NCI-H2107 treated with DMSO at 0.1 percent for 48 hours (cell line): ENCODE measurements at regions not wholly inside any gene's neighbourhood (a gene's known extent, or its start where the extent isn't known, plus 50 kb on each side); places are given as distances from the start of the nearest gene placed in this dataset.
"Not testable (repeated sequence)": the region's sequence is repeated elsewhere in the genome, so short reads cannot be mapped to it uniquely, and the experiment has no call there.

Experiments
- DNase-seq: peaks from one replicate; lab custom pipeline; 2025; ENCODE audit not compliant: unreplicated experiment; lab: John Stamatoyannopoulos, UW

DNA sequence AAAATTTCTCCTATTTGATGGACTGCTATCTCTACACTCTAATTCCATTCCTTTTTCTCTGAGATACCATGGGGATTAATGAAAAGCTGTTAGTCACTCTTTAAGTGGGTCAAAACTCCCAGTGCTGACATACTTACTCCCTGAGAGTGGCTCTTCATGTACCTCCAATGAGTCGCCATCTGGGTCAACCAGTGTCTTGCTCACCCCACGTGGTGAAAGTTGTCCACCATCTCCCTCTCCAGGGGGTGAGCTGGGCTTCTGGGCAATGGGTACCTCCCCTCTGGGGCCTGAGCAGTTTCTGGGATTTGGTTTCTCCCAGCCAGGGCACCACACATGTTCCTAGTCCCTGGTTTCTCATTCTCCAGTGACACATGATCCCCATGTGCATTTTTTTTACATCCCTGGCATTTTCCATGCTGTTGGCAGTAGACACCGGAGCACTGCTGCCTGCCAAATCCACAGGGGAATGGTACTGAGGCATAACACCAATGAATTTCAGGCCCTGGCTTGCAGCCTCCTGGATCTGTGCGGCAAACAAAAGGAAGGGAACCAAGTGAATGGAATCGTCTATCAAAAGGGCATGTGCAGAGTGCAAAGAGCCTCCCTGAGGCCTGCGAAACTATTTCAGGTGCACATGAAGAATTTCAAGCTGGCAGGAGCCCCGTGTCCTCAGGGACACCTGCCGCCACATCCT is 817.9 kb upstream of the AMELY start:
- peak; percentile 0 for DNase-seq

DNA sequence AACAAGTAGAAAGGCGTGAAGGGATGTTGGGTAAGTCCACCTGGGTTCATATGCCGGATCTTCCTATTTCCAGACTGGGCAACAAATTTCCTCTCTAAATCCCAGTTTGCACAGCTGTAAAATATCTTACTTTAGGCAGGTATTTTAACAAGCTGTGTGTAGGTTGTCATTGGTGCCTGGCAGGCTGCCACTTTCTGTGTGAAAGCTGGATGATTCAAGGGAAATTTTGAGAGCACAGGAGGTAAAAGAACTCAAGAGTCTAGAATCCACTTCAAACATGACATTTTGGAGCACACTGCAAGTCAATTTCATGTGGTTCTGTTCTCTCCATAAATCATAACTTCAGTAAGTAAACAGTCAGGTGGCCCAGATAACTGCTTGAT is 817.4 kb upstream of the AMELY start:
- DNase-seq: no peak

DNA sequence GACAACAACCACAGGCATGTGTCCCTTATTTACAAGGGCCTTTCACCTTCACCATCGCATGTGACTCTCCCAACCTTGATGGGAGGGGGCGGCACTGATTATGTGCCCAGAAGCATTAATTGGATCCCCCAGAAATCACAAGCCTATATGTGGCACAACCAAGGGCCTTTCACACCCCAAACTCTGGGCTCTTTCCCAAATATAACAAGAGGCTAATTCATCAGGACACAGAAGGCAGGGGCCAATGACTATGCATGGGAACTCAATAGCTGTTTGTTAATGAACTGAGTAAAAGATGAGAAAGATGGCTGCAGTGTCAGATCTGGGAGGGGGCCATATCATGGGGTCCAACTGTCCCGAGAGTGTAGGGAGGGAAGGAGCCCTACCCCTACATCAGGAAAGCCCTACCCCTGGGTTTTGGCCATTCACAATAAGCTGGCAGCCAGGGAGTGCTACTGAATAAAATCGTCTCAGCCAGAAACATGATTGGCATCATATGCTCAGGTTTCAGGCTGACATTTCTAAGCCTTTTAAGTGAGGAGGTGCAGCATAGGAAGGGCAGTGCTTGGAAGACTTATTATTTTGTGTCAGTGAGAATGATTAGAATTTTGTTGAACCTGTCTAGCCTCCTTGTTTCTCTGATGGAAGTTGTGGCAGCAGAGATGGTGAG is 814.4 kb upstream of the AMELY start:
- DNase-seq: no peak

DNA sequence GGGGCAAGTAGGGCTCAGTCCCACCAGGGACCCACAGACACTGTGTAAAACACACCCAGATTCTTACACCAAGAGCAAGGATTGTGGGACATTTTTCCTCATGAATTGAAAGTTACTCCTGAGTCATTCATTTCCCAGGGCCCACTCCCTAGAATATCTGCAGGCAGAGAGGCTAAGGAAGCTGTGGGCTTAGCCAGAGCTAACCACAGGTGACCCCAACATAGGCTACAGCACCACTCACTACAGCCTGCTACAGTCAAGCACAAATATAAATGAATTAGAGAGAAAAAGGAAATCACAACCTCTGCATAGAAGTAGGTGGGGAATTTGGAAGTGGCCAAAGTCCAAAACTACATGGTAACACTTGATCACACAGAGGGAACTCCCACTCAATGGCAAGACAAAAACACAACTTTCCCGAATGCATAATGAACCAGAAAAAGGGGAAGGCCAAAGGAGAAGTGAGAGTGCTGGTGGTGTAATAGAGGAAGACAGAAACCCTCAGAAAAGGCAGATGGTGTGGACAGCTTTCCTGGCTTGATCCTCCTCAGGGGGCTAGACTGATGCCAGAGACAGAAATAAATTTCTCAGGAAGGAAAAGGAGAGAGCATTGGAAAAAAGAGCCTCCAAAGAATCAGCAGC is 812.6 kb upstream of the AMELY start:
- DNase-seq: no peak

DNA sequence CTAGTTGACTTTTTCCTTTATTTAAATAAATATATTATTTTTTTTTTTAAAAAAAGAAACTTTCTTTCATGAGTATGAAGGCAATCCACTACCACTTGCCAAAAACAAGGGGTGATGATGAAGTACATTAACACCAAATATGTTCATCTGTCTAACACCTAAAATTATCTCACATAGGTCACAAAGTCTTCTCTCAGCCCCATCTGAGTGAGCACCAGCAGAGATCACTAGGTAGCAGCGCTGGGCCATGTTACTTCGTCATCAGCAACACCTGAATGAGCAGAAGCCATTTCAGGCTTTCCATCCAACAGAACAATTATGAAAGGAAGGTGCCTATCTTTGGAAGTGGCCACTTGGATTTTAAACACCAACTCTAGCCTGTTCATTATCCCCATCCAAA is 811.6 kb upstream of the AMELY start:
- DNase-seq: no peak

DNA sequence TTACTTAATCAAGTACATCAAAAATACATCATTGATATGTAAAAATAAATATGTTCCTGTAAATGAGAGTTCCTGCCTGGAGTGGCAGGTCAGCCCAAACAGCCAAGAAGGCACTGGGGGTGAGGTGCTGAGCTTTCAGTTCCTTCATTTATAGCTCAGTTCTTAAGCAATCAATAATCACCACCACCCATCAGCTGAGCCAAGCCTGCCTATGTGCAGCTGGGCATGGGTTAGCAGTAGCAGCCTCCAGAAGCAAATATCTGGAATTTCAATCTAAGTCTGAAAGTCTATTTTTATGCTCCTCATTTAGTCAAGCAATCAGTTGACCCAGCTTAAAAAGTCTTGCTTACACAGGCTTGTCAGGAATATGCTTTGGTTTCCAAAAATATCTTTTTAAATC is 811.0 kb upstream of the AMELY start:
- DNase-seq: no peak

DNA sequence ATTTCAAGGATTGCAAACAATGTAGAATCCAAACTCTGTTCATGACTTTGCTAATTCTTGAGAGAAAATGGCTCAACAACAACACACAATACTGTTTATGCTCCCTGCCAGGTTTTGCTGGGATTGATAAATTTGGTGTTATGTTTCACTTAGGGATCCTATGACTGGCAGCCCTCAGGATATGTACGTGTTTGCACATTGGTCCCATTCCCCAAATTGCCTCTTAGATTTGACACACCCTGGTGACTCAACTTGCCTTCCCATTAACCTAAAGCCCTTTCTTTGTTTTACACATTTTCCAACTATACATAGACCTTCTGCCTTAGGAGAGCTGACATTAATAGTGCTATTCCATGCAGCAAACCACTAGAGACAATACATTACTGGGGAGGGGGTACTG is 809.4 kb upstream of the AMELY start:
- DNase-seq: no peak

DNA sequence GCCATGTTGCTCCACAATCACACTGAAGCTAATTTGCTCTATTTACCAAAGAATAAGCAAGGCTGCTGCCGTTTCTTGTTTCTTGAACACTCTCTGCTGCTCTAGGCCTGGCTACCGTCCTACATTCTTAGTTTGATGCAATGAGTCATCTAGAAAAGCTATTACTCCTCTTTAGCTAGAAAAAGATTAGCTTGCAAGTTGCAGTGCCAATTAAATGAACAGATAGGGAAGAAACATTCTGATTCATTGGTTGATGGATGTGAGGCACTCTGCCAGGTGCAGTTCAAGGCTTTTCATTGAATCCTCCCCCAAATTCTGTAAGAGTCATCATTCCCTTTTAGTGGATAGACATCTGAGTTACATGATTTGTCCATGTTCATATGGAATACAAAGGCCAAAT is 807.7 kb upstream of the AMELY start:
- no peak for DNase-seq

DNA sequence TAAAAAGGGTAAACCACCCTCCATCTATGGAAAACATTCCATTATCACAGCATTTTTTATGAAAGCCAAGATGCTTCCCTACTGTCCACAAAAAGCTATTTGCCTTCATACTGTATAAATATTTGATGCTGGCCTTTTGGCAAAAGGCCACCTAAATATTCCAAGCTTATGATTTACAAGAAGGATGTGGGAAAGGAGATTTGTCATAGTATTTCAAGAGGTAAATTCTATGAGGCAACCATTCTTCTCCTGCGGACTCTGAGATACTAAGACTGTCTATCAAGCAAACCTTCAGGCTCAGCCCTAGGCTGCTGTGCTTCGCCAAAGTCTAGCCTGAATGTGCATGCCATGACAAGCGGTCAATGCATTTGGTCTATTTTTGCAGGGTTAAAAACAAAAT is 807.1 kb upstream of the AMELY start:
- no peak for DNase-seq

DNA sequence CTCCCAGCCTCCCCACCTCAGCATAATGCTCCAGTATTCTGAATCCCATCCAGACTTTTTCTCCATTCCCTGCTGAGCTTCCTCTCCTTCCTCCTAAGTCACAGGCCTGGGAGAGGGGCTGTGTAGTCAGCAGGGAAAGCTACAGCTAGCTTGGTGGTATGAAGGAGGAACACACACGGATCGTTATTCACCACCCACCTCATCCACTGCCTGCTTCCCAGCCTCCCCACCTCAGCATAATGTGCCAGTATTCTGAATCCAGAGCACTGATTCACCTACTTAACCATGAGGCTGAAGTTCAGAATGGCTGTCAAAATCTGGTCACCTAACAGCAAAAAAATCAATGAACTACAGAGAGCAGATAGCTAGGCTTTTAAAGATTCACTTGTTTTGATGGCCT is 806.6 kb upstream of the AMELY start:
- no peak for DNase-seq

DNA sequence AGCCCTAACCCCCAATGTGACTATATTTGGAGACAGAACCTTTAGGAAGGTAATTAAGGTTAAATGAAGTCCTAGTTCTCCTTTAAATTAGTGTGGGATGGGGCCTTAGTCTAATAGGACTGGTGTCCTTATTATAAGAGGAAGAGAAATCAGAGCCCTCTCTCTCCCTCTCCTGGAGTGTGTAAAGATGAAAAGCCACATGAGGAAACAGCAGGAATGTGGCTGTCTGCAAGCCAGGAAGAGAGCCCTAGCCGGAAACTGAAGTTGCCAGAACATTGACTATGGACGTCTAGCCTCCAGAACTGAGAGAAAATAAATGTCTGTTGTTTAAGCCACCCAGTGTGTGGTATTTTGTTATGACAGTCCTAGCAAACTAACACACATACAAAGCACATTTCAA is 802.9 kb upstream of the AMELY start:
- no peak for DNase-seq

DNA sequence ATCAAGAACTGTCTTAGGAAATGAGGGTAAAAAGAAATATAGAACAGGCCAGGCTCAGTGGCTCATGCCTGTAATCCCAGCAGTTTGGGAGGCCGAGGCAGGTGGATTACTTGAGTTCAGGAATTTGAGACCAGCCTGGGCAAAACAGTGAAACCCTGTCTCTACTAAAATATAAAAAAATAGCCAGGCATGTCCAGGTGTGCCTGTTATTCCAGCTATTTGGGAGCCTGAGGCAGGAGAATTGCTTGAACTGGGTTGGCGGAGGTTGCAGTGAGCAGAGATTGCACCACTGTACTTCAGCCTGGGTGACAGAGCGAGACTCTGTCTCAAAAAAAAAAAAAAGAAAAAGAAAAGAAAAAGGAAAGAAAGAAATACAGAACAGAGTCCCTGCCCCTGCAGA is 802.2 kb upstream of the AMELY start:
- not testable (repeated sequence) for DNase-seq

DNA sequence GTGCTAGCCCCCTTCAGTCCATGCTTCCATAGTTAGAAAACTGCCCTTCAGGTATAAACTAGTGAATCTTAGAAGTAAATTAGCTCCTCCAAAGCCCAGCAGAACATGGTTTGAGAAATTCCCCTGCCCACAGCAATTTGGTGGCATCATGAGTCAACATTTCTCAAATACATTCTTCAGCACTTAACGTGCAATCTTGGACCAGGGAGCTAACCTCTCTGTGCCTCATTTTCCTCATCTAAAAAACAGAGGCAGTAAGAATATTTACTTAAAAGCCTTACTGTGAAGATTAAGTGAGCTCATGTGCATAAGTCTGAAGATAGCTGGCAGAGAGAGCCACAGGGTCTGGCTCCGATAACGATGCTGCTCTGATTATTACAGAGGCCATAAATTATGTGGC is 800.7 kb upstream of the AMELY start:
- no peak for DNase-seq

DNA sequence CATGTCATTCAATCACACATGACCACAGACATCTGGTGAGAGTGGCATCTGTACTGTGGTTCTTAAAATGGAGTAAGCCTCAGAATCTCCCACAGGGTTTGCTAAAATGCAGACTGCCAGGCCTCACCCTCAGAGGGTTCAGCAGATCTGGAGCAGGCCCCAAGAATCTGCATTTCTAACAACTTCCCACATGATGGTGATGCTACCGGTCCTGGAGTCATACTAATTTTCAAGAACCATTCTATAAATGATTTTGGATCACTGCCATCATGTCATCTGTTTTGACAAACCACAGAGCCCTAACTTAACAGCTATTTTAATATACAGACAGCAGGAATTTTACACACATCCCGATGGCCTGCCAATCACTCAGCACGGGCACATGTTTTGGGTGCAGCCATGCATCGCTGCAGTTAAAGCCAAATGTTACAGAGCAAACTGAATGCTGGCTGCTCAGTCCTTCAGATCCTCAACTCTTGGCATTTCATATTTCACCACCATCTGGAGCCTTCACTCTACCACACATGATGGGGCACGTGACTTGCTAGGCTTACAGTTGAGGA is 792.1 kb upstream of the AMELY start:
- no peak for DNase-seq

DNA sequence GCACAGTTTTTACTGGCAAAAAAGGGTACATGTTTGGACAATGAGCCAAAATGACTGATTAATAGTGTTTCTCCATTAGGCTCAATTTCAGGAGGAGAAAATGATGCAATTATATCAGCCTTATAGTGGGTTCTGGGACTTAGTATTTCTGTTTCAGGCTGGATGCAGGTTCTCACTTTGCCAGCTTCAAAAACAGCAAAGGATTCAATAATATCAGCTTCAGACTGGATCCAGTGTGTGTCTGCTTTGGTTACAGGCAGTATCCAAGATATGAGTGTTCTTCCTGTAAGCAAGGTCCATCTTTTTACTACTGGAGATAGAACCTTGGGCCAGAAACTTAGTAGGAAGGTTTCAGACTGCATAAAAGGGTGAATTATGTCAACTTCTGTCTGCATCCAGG is 790.9 kb upstream of the AMELY start:
- DNase-seq: no peak

DNA sequence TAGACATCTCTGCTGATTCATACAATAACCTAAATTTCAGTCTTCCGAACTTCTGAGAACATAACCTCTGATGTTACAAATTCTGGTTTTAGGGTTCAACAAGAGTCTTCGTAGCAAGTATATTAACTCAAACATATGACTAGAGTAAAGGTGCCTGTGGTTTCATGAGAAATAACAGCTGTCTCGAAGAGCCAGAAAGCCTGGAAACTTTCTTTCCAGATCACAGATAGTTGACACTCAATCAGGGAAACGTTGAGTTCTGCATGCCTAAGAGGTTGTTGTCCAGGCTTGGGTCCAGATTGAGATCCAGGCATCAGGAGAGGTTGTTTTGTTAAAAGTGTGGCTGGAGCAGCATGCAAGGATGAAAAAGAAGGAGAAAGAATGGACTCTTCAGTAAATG is 790.1 kb upstream of the AMELY start:
- DNase-seq: no peak

DNA sequence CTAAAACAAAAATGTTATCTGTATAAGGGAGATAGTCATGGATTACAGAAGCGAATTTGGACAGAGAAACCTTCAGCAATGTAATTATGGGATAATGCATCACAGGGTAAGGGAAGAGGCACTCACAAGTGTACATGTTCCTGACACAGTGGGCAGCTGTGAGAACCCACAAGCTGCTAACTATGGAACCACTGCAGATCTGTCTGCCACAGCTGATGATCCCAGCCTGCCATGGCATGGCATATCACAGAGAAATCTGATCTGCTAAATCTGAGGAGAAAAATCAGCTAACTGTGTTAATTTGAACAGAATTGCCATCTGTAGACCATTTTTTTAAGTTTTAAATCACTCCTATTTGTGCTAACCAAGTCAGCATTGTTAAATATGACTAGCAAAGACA is 786.0 kb upstream of the AMELY start:
- DNase-seq: no peak

DNA sequence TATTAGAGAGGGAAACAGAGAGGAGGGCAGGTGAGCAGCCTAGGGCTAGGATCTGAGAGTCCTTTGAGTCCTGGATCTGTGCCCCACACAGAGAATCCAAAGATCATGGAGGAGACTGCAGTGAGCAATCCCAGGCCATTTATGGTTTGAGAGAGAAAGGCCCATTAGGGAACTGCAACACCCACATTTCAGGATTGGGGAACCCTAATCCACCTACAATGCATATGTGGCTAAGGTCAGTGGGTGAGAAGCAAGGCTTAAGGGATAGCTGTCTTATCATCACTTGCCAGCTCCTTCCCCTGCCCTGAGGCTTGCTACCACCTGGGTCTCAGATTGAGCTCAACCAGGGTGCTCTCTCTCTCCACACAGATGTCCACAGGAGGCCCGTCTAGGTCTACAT is 781.1 kb upstream of the AMELY start:
- DNase-seq: no peak

DNA sequence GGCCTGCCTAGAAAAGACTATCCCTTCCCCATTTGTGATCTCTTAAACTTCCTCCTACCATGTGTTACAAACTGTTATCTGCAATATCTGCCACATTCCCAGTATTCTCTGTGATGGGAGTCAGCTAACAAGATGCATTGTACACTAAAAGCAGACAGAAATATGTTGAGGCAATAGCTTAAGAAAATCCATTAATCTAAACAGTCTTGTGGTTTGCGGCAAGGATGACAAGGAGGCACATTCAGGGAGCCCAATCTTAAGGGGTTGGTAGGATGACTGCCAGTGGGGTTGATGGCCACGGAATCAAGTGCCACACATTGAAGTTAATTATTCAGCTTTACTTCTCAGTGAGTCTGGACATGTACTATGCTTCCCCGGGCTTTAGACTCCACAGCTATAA is 775.5 kb upstream of the AMELY start:
- no peak for DNase-seq

DNA sequence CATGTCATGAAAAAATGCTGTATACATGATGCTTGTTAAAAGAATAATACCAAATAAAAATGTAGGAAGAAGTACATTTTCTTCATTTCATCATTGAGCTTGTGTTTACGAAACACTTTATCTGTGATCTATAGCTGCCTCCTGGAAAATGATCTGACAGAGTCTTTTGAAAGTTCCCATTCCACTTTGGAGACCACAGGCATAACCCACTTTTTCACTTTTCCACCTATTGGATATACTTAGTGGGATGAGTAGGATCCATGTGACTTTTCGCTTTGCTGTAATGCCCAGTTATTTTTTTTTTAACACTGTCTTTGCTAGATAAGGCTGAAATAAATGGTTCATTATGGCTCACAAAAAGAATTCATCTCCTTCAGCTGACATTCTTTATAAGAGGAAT is 773.0 kb upstream of the AMELY start:
- no peak for DNase-seq

DNA sequence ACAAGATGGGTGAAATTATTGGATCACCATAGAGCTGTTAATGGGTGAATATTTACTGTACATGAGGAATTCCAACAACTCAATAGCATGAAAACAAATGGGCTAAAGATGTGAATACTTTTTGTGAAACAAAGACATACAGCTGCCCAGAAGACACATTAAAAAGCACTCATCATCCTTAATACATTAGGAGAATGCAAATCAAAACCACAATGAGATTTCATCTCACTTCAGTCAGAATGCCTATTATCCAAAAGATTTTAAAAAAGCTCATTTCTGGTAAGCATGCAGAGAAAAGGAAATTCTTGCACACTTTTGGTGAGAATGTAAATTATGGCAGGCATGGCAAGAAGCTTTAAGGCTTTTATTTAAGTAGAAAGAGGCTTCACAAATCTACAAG is 770.8 kb upstream of the AMELY start:
- no peak for DNase-seq

DNA sequence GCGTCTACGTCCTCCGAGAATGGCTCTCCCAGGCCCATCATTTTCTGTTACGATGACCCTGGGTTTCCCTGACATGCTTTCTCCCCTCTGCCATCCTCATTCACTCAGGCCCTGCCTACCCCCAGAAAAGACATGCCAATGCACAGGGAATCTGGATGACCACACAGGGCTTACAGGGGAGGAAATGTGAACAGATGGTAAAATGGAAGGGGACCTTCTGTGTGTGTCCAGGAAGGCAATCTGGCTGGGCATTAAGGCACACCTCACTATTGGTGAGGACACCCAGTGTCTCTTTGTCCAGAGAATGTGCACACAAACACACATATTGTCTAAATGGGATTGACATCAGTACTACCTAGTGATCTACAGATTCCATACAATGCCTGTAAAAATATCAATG is 769.9 kb upstream of the AMELY start:
- no peak for DNase-seq
